Transverse colon (tissue), 3 donors: ENCODE measurements at regions not wholly inside any gene's neighbourhood (a gene's known extent, or its start where the extent isn't known, plus 50 kb on each side); places are given as distances from the start of the nearest gene placed in this dataset.

Source experiments
- CTCF ChIP-seq, 5 experiments: fragments of 200-600 bp in 3 of 5; fragments of 450-650 bp in 2 of 5; sonication (generic) in 3 of 5; IDR thresholded peaks; 1 replicate in 2 of 5; 2 replicates in 3 of 5; pipeline ENCODE4 v1.5.1; 2016 to 2017; ENCODE audit warnings: antibody characterized with exemption in 5 of 5, inconsistent platforms in 3 of 5, mild to moderate bottlenecking in 2 of 5, moderate library complexity in 1 of 5
- POLR2A ChIP-seq: fragments of 450-650 bp; IDR thresholded peaks from one replicate; pipeline ENCODE4 v1.6.1; 2016; ENCODE audit warnings: antibody characterized with exemption, mild to moderate bottlenecking, moderate library complexity

DNA sequence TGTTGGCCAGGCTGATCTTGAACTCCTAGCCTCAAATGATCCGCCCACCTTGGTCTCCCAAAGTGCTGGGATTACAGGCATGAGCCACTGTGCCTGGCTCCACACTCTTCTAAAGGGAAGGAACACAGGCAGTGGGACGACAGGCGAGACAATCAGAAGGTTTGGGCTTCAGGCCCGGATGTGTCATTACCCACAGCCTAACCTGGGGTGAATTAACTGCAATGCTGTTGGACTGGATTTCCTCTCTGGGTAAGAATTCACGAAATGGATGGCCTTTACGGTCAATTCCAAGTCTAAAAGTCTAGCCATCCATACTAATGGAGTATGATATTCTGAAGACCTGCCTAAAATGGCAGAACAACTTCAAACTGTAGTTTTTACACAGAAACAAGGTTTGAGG, 83.7 kb upstream of the CCDC28A start:
- TF ChIP-seq POLR2A (no peak), CTCF (IDR thresholded peaks at IDR 0.05) (no peak)
